ENCODE measurements at regions not wholly inside any gene's neighbourhood (a gene's known extent, or its start where the extent isn't known, plus 50 kb on each side); places are given as distances from the start of the nearest gene placed in this dataset.

DNA sequence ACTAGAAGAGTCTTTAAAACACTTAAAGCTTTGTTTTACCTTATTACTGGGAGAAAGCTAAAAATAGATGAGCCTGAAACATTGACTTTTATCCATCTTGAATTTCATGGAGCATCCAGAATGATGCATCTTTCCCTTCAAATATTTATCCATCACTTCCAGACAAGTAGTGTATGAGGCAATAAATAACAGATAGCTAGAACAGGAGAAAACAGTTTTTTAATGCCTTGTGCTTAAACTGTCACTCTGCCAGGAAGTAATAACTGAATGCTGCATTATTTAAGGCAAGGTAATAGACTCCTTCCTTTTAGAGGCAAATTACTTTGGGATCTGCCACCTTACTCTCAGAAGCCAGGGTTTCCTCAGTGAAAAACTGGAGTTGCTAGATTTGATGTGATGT is 225.8 kb upstream of the NAALADL2 start:
- H2BK15ac ChIP-seq (ENCODE audit: low read length): no peak overlapping the region
- H3K18ac ChIP-seq (ENCODE audit: extremely low read depth, low read length): no peak overlapping the region
- FAIRE-seq (no peak), DNase-seq (ENCODE audit: low read depth in 1 of 2, low spot score in 2 of 2) (no peak)
- no peak overlapping the region for H3K56ac ChIP-seq (replicated peaks; ENCODE audit: insufficient read length, low read depth, low read length)
- no peak overlapping the region for H3K14ac ChIP-seq (ENCODE audit: insufficient read length)
- H3K9ac ChIP-seq (replicated peaks in 1 of 4; ENCODE audit: extremely low read depth in 1 of 4, low read depth in 3 of 4, low read length in 3 of 4): no peak overlapping the region
- no peaks in the 10 kb centered on the region for H3K23me2 ChIP-seq (ENCODE audit: low read depth, low read length)
- no peak overlapping the region for H2BK120ac ChIP-seq (replicated peaks; ENCODE audit: low read depth, low read length)
- H2AK5ac ChIP-seq (ENCODE audit: low read depth, low read length): no peak overlapping the region
- no peak overlapping the region for H3K4ac ChIP-seq (replicated peaks; ENCODE audit: insufficient read length, low read depth, low read length)
- H3K27me3 ChIP-seq (replicated peaks in 1 of 4; ENCODE audit: control insufficient read depth in 3 of 4, extremely low read depth in 1 of 4, insufficient read depth in 3 of 4, low read length in 3 of 4): no peaks in the 10 kb centered on the region
- no peak overlapping the region for H3K4me2 ChIP-seq (ENCODE audit: insufficient read depth in 1 of 2, low read depth in 2 of 2, low read length in 2 of 2)
- H3K79me2 ChIP-seq (ENCODE audit: control insufficient read depth in 1 of 2, insufficient read depth in 2 of 2, low read length in 2 of 2): no peaks in the 10 kb centered on the region
- H4K8ac ChIP-seq (ENCODE audit: extremely low read depth, insufficient read depth, low read length): no peak overlapping the region
- H3K23ac ChIP-seq (ENCODE audit: insufficient read length): no peak overlapping the region
- no peak overlapping the region for H4K5ac ChIP-seq (ENCODE audit: insufficient read length, low read depth, low read length)
- TF ChIP-seq PHF8 (conservative IDR thresholded peaks at IDR 0.05; ENCODE audit: low read depth, low read length) (no peak), CEBPB (IDR thresholded peaks at IDR 0.05; ENCODE audit: low read depth, low read length) (no peak), HDAC2 (IDR thresholded peaks at IDR 0.05; ENCODE audit: borderline replicate concordance in 1 of 2, low read depth in 2 of 2, low read length in 2 of 2) (no peak), KDM1A (IDR thresholded peaks at IDR 0.05; ENCODE audit: borderline replicate concordance, low read length) (no peak), RAD21 (IDR thresholded peaks at IDR 0.05 in 1 of 2, conservative IDR thresholded peaks at IDR 0.05 in 1 of 2; ENCODE audit: low read depth in 2 of 2, low read length in 2 of 2) (no peak), RFX5 (IDR thresholded peaks at IDR 0.05; ENCODE audit: borderline replicate concordance, low read depth, low read length) (no peak), KDM4A (IDR thresholded peaks at IDR 0.05; ENCODE audit: low read depth, low read length, severe bottlenecking) (no peak), SAP30 (IDR thresholded peaks at IDR 0.05; ENCODE audit: insufficient read depth, insufficient replicate concordance, low read length) (no peak)
- H3K27ac ChIP-seq (ENCODE audit: low read depth, low read length): no peak overlapping the region
- H3K36me3 ChIP-seq (ENCODE audit: control insufficient read depth in 2 of 4, insufficient read depth in 4 of 4, low read length in 3 of 4): no peaks in the 10 kb centered on the region
- no peak overlapping the region for H2BK12ac ChIP-seq (ENCODE audit: low read depth, low read length)
- CTCF ChIA-PET (ENCODE audit: partially characterized antibody): interaction anchor here (0.8 kb wide), 1 partner anchor 12 kb away, joined by 4 read pairs; no protein-coding TSS in a partner anchor
- no peak overlapping the region for H2AFZ ChIP-seq (ENCODE audit: low read length)
- no peak overlapping the region for H2BK20ac ChIP-seq (ENCODE audit: low read length)
- H2BK5ac ChIP-seq (ENCODE audit: low read depth, low read length): no peak overlapping the region
- no peaks in the 10 kb centered on the region for H4K20me1 ChIP-seq (replicated peaks in 1 of 2; ENCODE audit: control insufficient read depth in 1 of 2, insufficient read depth in 2 of 2, low read length in 2 of 2)
- no peak overlapping the region for H3K4me3 ChIP-seq (ENCODE audit: extremely low read depth in 1 of 4, insufficient read depth in 2 of 4, low read depth in 3 of 4, low read length in 4 of 4)
- H3K4me1 ChIP-seq (replicated peaks in 1 of 4; ENCODE audit: control insufficient read depth in 3 of 4, insufficient read depth in 4 of 4, low read length in 3 of 4): no peaks in the 10 kb centered on the region
- H4K91ac ChIP-seq (replicated peaks; ENCODE audit: insufficient read length, low read length): no peak overlapping the region
- no peaks in the 10 kb centered on the region for H3K79me1 ChIP-seq (ENCODE audit: low read depth, low read length)
- POLR2A ChIA-PET (ENCODE audit: partially characterized antibody): no interaction called here
- H3K9me3 ChIP-seq (ENCODE audit: insufficient read depth in 2 of 2, low read depth in 1 of 2, low read length in 1 of 2): no peaks in the 10 kb centered on the region
